Endothelial cell of umbilical vein (primary cell): ENCODE measurements at regions not wholly inside any gene's neighbourhood (a gene's known extent, or its start where the extent isn't known, plus 50 kb on each side); places are given as distances from the start of the nearest gene placed in this dataset.

Experiments used
- BruUV-seq: library from RNA; stranded (reverse); fragments of 400-500 nt; replicated peaks from 2 replicates; lab custom pipeline; 2021; lab: Mats Ljungman, UMichigan
- CTCF ChIA-PET: fragments of 300-600, 350-600 bp; sonication (Branson Sonifier 250); formaldehyde crosslinking; loops from one replicate; lab custom pipeline; 2021; ENCODE audit warnings: antibody characterized with exemption, inconsistent platforms; lab: Charles Lee
- POLR2A ChIA-PET: fragments of 300-600, 350-600 bp; sonication (Branson Sonifier 250); formaldehyde crosslinking; loops from one replicate; lab custom pipeline; 2021; ENCODE audit warnings: antibody characterized with exemption, inconsistent platforms; lab: Charles Lee
- DNase-seq: peaks from one replicate; pipeline ENCODE4 v3.0.0-alpha.2; 2011; ENCODE audit warnings: low read depth, low spot score
- FAIRE-seq: peaks from 2 replicates; lab custom pipeline; 2011; peaks lifted over from hg19 to GRCh38; lab: Jason Lieb, UNC
- H2AFZ ChIP-seq: 2 replicates; pipeline ENCODE4 v1.6.0; 2012; ENCODE audit warnings: low read depth, low read length, control low read depth, inconsistent platforms
- H3K27ac ChIP-seq: 2 replicates; pipeline ENCODE4 v1.5.1; 2011; ENCODE audit warnings: low read depth, mild to moderate bottlenecking, control low read depth, low read length, moderate library complexity; ENCODE audit not compliant: insufficient read depth
- H3K27me3 ChIP-seq, 2 experiments: 2 replicates each; pipeline versions ENCODE4 v1.6.0 to v1.6.1; 2011; ENCODE audit warnings: low read length in 2 of 2, mixed read lengths in 1 of 2; ENCODE audit not compliant: control insufficient read depth in 2 of 2, insufficient read depth in 2 of 2
- H3K36me3 ChIP-seq, 2 experiments: 2 replicates in 1 of 2; 3 replicates in 1 of 2; pipeline ENCODE4 v1.5.1; 2011; ENCODE audit warnings: low read length in 2 of 2, mild to moderate bottlenecking in 1 of 2, moderate library complexity in 1 of 2; ENCODE audit not compliant: control insufficient read depth in 2 of 2, insufficient read depth in 2 of 2; ENCODE audit errors: extremely low read depth in 1 of 2
- H3K4me1 ChIP-seq: 3 replicates; pipeline ENCODE4 v1.5.1; 2011; ENCODE audit warnings: mild to moderate bottlenecking, low read length; ENCODE audit not compliant: control insufficient read depth, insufficient read depth; ENCODE audit errors: extremely low read depth
- H3K4me2 ChIP-seq: 2 replicates; pipeline ENCODE4 v1.6.1; 2011; ENCODE audit warnings: low read length, control low read depth, mixed read lengths; ENCODE audit not compliant: insufficient read depth
- H3K4me3 ChIP-seq, 3 experiments: fragments of 200-600 bp in 1 of 3; sonication (generic), shearing (Covaris generic) in 1 of 3; replicated peaks in 1 of 3; 2 replicates each; pipeline ENCODE4 v1.5.1; 2011 to 2016; ENCODE audit warnings: control low read depth in 3 of 3, low read length in 3 of 3, mild to moderate bottlenecking in 2 of 3, inconsistent platforms in 1 of 3, low read depth in 1 of 3, moderate library complexity in 1 of 3; ENCODE audit not compliant: insufficient read depth in 1 of 3
- H3K79me2 ChIP-seq: 2 replicates; pipeline ENCODE4 v1.6.0; 2012; ENCODE audit warnings: low read length, inconsistent platforms; ENCODE audit not compliant: control insufficient read depth, insufficient read depth
- H3K9ac ChIP-seq: replicated peaks from 2 replicates; pipeline ENCODE3; 2011; ENCODE audit warnings: low read length, control low read depth; ENCODE audit not compliant: insufficient read depth; ENCODE audit errors: extremely low read depth
- H3K9me1 ChIP-seq: replicated peaks from 3 replicates; pipeline ENCODE4 v1.6.0; 2011; ENCODE audit warnings: mild to moderate bottlenecking, low read length; ENCODE audit not compliant: control insufficient read depth, insufficient read depth; ENCODE audit errors: extremely low read depth
- H3K9me3 ChIP-seq: replicated peaks from 2 replicates; pipeline ENCODE4 v1.5.1; 2012; ENCODE audit warnings: low read length, inconsistent platforms; ENCODE audit not compliant: control insufficient read depth, insufficient read depth
- H4K20me1 ChIP-seq: replicated peaks from 2 replicates; pipeline ENCODE3; 2011; ENCODE audit warnings: mild to moderate bottlenecking, low read length; ENCODE audit not compliant: control insufficient read depth, insufficient read depth; ENCODE audit errors: extremely low read depth
- EZH2 ChIP-seq: IDR thresholded peaks from 2 replicates; pipeline ENCODE4 v1.6.1; 2012; ENCODE audit warnings: borderline replicate concordance, low read depth, mild to moderate bottlenecking, moderate library complexity, low read length, inconsistent platforms; ENCODE audit not compliant: severe bottlenecking
- FOS ChIP-seq: IDR thresholded peaks from 2 replicates; pipeline ENCODE4 v1.6.1; 2011; ENCODE audit warnings: mild to moderate bottlenecking, low read length, moderate library complexity, borderline replicate concordance; ENCODE audit not compliant: insufficient read depth
- JUN ChIP-seq: IDR thresholded peaks from 2 replicates; pipeline ENCODE4 v1.6.1; 2011; ENCODE audit warnings: borderline replicate concordance, low read depth; ENCODE audit not compliant: insufficient read length, insufficient read depth
- MAX ChIP-seq: IDR thresholded peaks from 2 replicates; pipeline ENCODE4 v1.6.1; 2011; ENCODE audit not compliant: insufficient read depth, insufficient read length
- MYC ChIP-seq: IDR thresholded peaks from one replicate; pipeline ENCODE4 v1.6.1; 2011; ENCODE audit warnings: mild to moderate bottlenecking, low read depth, low read length
- POLR2A ChIP-seq: IDR thresholded peaks from 2 replicates; pipeline ENCODE4 v1.6.1; 2012; ENCODE audit warnings: low read depth, mild to moderate bottlenecking, control low read depth, low read length
- POLR2AphosphoS5 ChIP-seq: IDR thresholded peaks from 2 replicates; pipeline ENCODE4 v1.6.1; 2012; ENCODE audit warnings: low read depth, mild to moderate bottlenecking, control low read depth, low read length, moderate library complexity; ENCODE audit not compliant: insufficient read depth
- dilution Hi-C: fragments of 300-500 bp; cut with MboI; formaldehyde crosslinking; loops from one replicate; pipeline ENCODE4 v1.15.0; 2019; ENCODE audit warnings: low sequenced_read_pairs; ENCODE audit not compliant: extremely low pct_ligation_motif_present
- intact Hi-C: fragments of 100-400 bp; cut with micrococcal nuclease; formaldehyde crosslinking; loops from one replicate; pipeline ENCODE4 v1.10.0; 2022

- dilution Hi-C loops: no loop called here
- no peak for DNase-seq
- Histone ChIP-seq H3K79me2 (no peaks in the 10 kb centered on the region), H3K27ac (no peak overlapping the region), H3K9me3 (no peaks in the 10 kb centered on the region), H3K4me2 (no peak overlapping the region), H3K4me1 (no peaks in the 10 kb centered on the region), H2AFZ (no peak overlapping the region), H3K9ac (no peak overlapping the region), H3K36me3 (no peaks in the 10 kb centered on the region), H3K27me3 (no peaks in the 10 kb centered on the region), H3K4me3 (no peak overlapping the region), H3K9me1 (no peaks in the 10 kb centered on the region), H4K20me1 (no peaks in the 10 kb centered on the region)
- no TSS peak for BruUV-seq
- CTCF ChIA-PET: no interaction called here
- POLR2A ChIA-PET: no interaction called here
- intact Hi-C loops: no loop called here
- no peak for FAIRE-seq
- TF ChIP-seq JUN: no peak
- no peak for TF ChIP-seq FOS
- TF ChIP-seq MYC: no peak
- TF ChIP-seq POLR2A: no peak
- no peak for TF ChIP-seq POLR2AphosphoS5
- TF ChIP-seq MAX: no peak
- TF ChIP-seq EZH2: no peak
These were observed 111.3 kb downstream of the CMPK2 start for GRCh38 chr2:6754419-6754818.

- Histone ChIP-seq H3K9ac (no peak overlapping the region), H4K20me1 (no peaks in the 10 kb centered on the region), H3K27ac (no peak overlapping the region), H2AFZ (no peak overlapping the region), H3K9me1 (no peaks in the 10 kb centered on the region), H3K27me3 (no peaks in the 10 kb centered on the region), H3K9me3 (no peaks in the 10 kb centered on the region), H3K4me3 (no peak overlapping the region), H3K4me2 (no peak overlapping the region), H3K79me2 (no peaks in the 10 kb centered on the region), H3K4me1 (no peaks in the 10 kb centered on the region), H3K36me3 (no peaks in the 10 kb centered on the region)
- ChIA-PET POLR2A (no interaction called here), CTCF (interaction anchor here (0.9 kb wide), 1 partner anchor 16 kb away, joined by 3 read pairs; no protein-coding TSS in a partner anchor)
- TF ChIP-seq POLR2A: no peak
- no peak for TF ChIP-seq EZH2
- TF ChIP-seq MAX: no peak
- TF ChIP-seq POLR2AphosphoS5: no peak
- no peak for TF ChIP-seq JUN
- TF ChIP-seq MYC: no peak
- dilution Hi-C loops: no loop called here
- intact Hi-C loops: no loop called here
- DNase-seq (no peak), FAIRE-seq (no peak)
- no TSS peak for BruUV-seq
These were observed 110.3 kb downstream of the CMPK2 start for GRCh38 chr2:6755456-6755855.
